ENCODE measurements at regions not wholly inside any gene's neighbourhood (a gene's known extent, or its start where the extent isn't known, plus 50 kb on each side); places are given as distances from the start of the nearest gene placed in this dataset.

DNA sequence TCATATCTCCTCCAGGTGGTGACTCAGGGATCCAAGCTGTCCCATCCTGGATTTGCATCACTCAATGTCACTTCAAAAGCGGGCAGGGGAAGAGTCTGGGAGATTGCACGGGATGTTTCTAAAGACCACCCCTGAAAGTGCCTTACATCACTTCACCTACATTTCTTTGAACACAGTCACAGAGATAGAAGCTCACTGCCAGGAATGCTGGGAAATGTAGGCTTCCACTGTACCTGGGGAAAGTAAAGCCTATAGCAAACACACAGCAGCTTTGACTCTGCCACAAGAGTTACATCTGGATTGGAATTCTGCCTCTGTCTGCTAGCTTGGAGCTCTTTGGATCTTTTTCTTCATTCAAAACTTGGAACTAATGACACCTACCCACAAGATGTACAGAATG lies 300.9 kb downstream of the WDR11 start:
- TF ChIP-seq, protein P1, sequence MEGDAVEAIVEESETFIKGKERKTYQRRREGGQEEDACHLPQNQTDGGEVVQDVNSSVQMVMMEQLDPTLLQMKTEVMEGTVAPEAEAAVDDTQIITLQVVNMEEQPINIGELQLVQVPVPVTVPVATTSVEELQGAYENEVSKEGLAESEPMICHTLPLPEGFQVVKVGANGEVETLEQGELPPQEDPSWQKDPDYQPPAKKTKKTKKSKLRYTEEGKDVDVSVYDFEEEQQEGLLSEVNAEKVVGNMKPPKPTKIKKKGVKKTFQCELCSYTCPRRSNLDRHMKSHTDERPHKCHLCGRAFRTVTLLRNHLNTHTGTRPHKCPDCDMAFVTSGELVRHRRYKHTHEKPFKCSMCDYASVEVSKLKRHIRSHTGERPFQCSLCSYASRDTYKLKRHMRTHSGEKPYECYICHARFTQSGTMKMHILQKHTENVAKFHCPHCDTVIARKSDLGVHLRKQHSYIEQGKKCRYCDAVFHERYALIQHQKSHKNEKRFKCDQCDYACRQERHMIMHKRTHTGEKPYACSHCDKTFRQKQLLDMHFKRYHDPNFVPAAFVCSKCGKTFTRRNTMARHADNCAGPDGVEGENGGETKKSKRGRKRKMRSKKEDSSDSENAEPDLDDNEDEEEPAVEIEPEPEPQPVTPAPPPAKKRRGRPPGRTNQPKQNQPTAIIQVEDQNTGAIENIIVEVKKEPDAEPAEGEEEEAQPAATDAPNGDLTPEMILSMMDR (optimal IDR thresholded peaks at IDR 0.05 in 1 of 3, IDR thresholded peaks at IDR 0.05 in 1 of 3, conservative IDR thresholded peaks at IDR 0.05 in 1 of 3; ENCODE audit: extremely low read depth in 1 of 3, insufficient read depth in 2 of 3, low read length in 3 of 3) = no peak
- no peak for TF ChIP-seq EZH2 (IDR thresholded peaks at IDR 0.05; ENCODE audit: low read length)
